ENCODE measurements at regions not wholly inside any gene's neighbourhood (a gene's known extent, or its start where the extent isn't known, plus 50 kb on each side); places are given as distances from the start of the nearest gene placed in this dataset.

- H3K4me1 Mint-ChIP-seq (ENCODE audit: low read depth) = no peaks in the 10 kb centered on the region
- H3K36me3 Mint-ChIP-seq (ENCODE audit: low read depth) = no peaks in the 10 kb centered on the region
- POLR2A ChIA-PET = no interaction called here
- TF ChIP-seq CTCF (IDR thresholded peaks at IDR 0.05) = no peak
- DNase-seq (no peak), ATAC-seq (no peak)
- H3K9me3 Mint-ChIP-seq = no peaks in the 10 kb centered on the region
- H3K4me3 Mint-ChIP-seq = no peak overlapping the region
- H3K27ac Mint-ChIP-seq = no peak overlapping the region
- intact Hi-C loops (cut with micrococcal nuclease) = no loop called here
- CTCF ChIA-PET = interaction anchor here (0.7 kb wide), 1 partner anchor 97 kb away, joined by 3 read pairs; no protein-coding TSS in a partner anchor
- peaks cover 3% of the 10 kb centered on the region for H3K27me3 Mint-ChIP-seq
Observed at GRCh38 chr12:115820656-115821055, 456.8 kb downstream of the MED13L start.

- Mint-ChIP-seq H3K27me3 (peaks cover 7% of the 10 kb centered on the region), H3K36me3 (ENCODE audit: low read depth) (no peaks in the 10 kb centered on the region), H3K4me3 (no peak overlapping the region), H3K9me3 (no peaks in the 10 kb centered on the region), H3K27ac (no peak overlapping the region), H3K4me1 (ENCODE audit: low read depth) (no peaks in the 10 kb centered on the region)
- TF ChIP-seq CTCF (IDR thresholded peaks at IDR 0.05) = no peak
- ATAC-seq = no peak
- POLR2A ChIA-PET = no interaction called here
- intact Hi-C loops (cut with micrococcal nuclease) = no loop called here
- CTCF ChIA-PET = no interaction called here
- no peak for DNase-seq
Observed at GRCh38 chr12:115818973-115819372, 458.5 kb downstream of the MED13L start.

- ATAC-seq = no peak
- H3K4me1 Mint-ChIP-seq (ENCODE audit: low read depth) = no peaks in the 10 kb centered on the region
- no peak overlapping the region for H3K4me3 Mint-ChIP-seq
- intact Hi-C loops (cut with micrococcal nuclease) = no loop called here
- no peaks in the 10 kb centered on the region for H3K9me3 Mint-ChIP-seq
- no peak for DNase-seq
- no peak overlapping the region for H3K27ac Mint-ChIP-seq
- peaks cover 8% of the 10 kb centered on the region for H3K27me3 Mint-ChIP-seq
- ChIA-PET POLR2A (no interaction called here), CTCF (no interaction called here)
- no peaks in the 10 kb centered on the region for H3K36me3 Mint-ChIP-seq (ENCODE audit: low read depth)
- no peak for TF ChIP-seq CTCF (IDR thresholded peaks at IDR 0.05)
Observed at GRCh38 chr12:115817389-115817788, 460.1 kb downstream of the MED13L start.

GRCh38 chr12:115815924-115816323, 461.6 kb downstream of the MED13L start:
- no peaks in the 10 kb centered on the region for H3K4me1 Mint-ChIP-seq (ENCODE audit: low read depth)
- ChIA-PET POLR2A (no interaction called here), CTCF (no interaction called here)
- no peaks in the 10 kb centered on the region for H3K36me3 Mint-ChIP-seq (ENCODE audit: low read depth)
- H3K27me3 Mint-ChIP-seq = peaks cover 9% of the 10 kb centered on the region
- no peak for ATAC-seq
- H3K4me3 Mint-ChIP-seq = no peak overlapping the region
- intact Hi-C loops (cut with micrococcal nuclease) = no loop called here
- no peak overlapping the region for H3K27ac Mint-ChIP-seq
- no peaks in the 10 kb centered on the region for H3K9me3 Mint-ChIP-seq
- no peak for TF ChIP-seq CTCF (IDR thresholded peaks at IDR 0.05)
- no peak for DNase-seq

GRCh38 chr12:115813256-115813655, 464.2 kb downstream of the MED13L start:
- H3K36me3 Mint-ChIP-seq (ENCODE audit: low read depth) = no peaks in the 10 kb centered on the region

More at GRCh38 chr12:115813256-115813655, 464.2 kb downstream of the MED13L start:
- ATAC-seq (no peak), DNase-seq (no peak)
- Mint-ChIP-seq H3K27ac (no peak overlapping the region), H3K4me3 (no peak overlapping the region), H3K27me3 (peaks cover 11% of the 10 kb centered on the region), H3K4me1 (ENCODE audit: low read depth) (no peaks in the 10 kb centered on the region), H3K9me3 (no peaks in the 10 kb centered on the region)
- TF ChIP-seq CTCF (IDR thresholded peaks at IDR 0.05) = no peak
- CTCF ChIA-PET = no interaction called here
- intact Hi-C loops (cut with micrococcal nuclease) = no loop called here
- POLR2A ChIA-PET = no interaction called here

Measured in activated CD8-positive, alpha-beta T cell treated with anti-CD3 and anti-CD28 coated beads for 36 hours (primary cell).